ENCODE measurements at regions not wholly inside any gene's neighbourhood (a gene's known extent, or its start where the extent isn't known, plus 50 kb on each side); places are given as distances from the start of the nearest gene placed in this dataset.

DNA sequence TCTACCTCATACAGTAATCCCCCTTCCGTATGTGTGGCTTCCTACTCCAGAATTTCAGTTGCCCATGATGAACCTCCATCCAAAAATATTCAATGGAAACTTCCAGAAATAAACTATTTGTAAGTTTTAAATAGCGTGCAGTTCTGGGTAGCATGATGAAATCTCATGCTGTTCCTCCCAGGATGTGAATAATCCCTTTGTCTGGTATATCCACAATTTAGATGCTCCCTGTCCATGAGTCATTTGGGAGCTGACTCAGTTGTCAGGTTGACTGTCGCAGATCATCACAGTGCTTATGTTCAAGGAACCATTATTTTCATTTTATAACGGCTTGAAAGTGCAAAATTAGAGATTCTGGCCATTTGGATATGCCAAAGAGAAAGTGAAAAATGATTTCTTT is 290.1 kb upstream of the CDH9 start:
- DNase-seq (ENCODE audit: low read depth) = no peak
- TF ChIP-seq MYC (IDR thresholded peaks at IDR 0.05; ENCODE audit: low read depth, low read length) (no peak), MAX (IDR thresholded peaks at IDR 0.05; ENCODE audit: low read depth, low read length) (no peak), POLR2A (IDR thresholded peaks at IDR 0.05; ENCODE audit: extremely low read depth, insufficient read length) (no peak)
- TF ChIP-seq, protein P1, sequence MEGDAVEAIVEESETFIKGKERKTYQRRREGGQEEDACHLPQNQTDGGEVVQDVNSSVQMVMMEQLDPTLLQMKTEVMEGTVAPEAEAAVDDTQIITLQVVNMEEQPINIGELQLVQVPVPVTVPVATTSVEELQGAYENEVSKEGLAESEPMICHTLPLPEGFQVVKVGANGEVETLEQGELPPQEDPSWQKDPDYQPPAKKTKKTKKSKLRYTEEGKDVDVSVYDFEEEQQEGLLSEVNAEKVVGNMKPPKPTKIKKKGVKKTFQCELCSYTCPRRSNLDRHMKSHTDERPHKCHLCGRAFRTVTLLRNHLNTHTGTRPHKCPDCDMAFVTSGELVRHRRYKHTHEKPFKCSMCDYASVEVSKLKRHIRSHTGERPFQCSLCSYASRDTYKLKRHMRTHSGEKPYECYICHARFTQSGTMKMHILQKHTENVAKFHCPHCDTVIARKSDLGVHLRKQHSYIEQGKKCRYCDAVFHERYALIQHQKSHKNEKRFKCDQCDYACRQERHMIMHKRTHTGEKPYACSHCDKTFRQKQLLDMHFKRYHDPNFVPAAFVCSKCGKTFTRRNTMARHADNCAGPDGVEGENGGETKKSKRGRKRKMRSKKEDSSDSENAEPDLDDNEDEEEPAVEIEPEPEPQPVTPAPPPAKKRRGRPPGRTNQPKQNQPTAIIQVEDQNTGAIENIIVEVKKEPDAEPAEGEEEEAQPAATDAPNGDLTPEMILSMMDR (IDR thresholded peaks at IDR 0.05; ENCODE audit: low read depth, low read length) = no peak
- H3K4me3 ChIP-seq (ENCODE audit: low read depth, low read length) = no peak overlapping the region

GRCh38 chr5:27325513-27325912 is 287.1 kb upstream of the CDH9 start:
- peak; percentile 2 for DNase-seq (ENCODE audit: low read depth)
- no peak overlapping the region for H3K4me3 ChIP-seq (ENCODE audit: low read depth, low read length)
- TF ChIP-seq, protein P1 (IDR thresholded peaks at IDR 0.05; ENCODE audit: low read depth, low read length) = no peak
- no peak for TF ChIP-seq POLR2A (IDR thresholded peaks at IDR 0.05; ENCODE audit: extremely low read depth, insufficient read length)
- TF ChIP-seq MAX (IDR thresholded peaks at IDR 0.05; ENCODE audit: low read depth, low read length) = no peak
- no peak for TF ChIP-seq MYC (IDR thresholded peaks at IDR 0.05; ENCODE audit: low read depth, low read length)

- DNase-seq (ENCODE audit: low read depth) = no peak
- no peak overlapping the region for H3K4me3 ChIP-seq (ENCODE audit: low read depth, low read length)
- TF ChIP-seq, protein P1 (IDR thresholded peaks at IDR 0.05; ENCODE audit: low read depth, low read length) = no peak
- TF ChIP-seq MAX (IDR thresholded peaks at IDR 0.05; ENCODE audit: low read depth, low read length) = no peak
- no peak for TF ChIP-seq MYC (IDR thresholded peaks at IDR 0.05; ENCODE audit: low read depth, low read length)
- no peak for TF ChIP-seq POLR2A (IDR thresholded peaks at IDR 0.05; ENCODE audit: extremely low read depth, insufficient read length)
Observed at GRCh38 chr5:27318701-27319100, 280.3 kb upstream of the CDH9 start.

DNA sequence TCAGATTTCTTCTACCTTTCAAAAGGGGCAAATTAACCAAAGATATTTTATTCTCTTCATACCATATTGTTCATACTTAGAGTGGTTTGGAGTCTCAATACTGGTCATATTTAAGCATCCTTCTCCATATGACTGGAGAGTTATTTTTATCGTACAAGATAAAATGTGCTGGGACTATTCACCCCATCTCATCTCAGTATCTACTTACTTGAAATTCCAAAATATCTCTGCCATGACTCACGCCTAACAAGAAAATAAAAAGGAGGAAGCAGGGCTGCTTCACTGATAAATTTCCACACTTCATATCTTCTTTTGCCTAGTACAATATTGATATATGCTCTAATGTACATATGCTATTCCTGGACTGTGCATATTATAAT is 277.9 kb upstream of the CDH9 start:
- no peak for DNase-seq (ENCODE audit: low read depth)
- no peak for TF ChIP-seq MAX (IDR thresholded peaks at IDR 0.05; ENCODE audit: low read depth, low read length)
- TF ChIP-seq POLR2A (IDR thresholded peaks at IDR 0.05; ENCODE audit: extremely low read depth, insufficient read length) = no peak
- TF ChIP-seq, protein P1 (IDR thresholded peaks at IDR 0.05; ENCODE audit: low read depth, low read length) = no peak
- no peak for TF ChIP-seq MYC (IDR thresholded peaks at IDR 0.05; ENCODE audit: low read depth, low read length)
- no peak overlapping the region for H3K4me3 ChIP-seq (ENCODE audit: low read depth, low read length)

- H3K4me3 ChIP-seq (ENCODE audit: low read depth, low read length) = no peak overlapping the region
- no peak for TF ChIP-seq POLR2A (IDR thresholded peaks at IDR 0.05; ENCODE audit: extremely low read depth, insufficient read length)
- TF ChIP-seq MYC (IDR thresholded peaks at IDR 0.05; ENCODE audit: low read depth, low read length) = no peak
- no peak for TF ChIP-seq MAX (IDR thresholded peaks at IDR 0.05; ENCODE audit: low read depth, low read length)
- TF ChIP-seq, protein P1 (IDR thresholded peaks at IDR 0.05; ENCODE audit: low read depth, low read length) = no peak
- DNase-seq (ENCODE audit: low read depth) = no peak
Observed at GRCh38 chr5:27315363-27316270, 277.2 kb upstream of the CDH9 start.
